Mucosa of descending colon (tissue), 3 donors: ENCODE measurements at regions not wholly inside any gene's neighbourhood (a gene's known extent, or its start where the extent isn't known, plus 50 kb on each side); places are given as distances from the start of the nearest gene placed in this dataset.

Source experiments
- ATAC-seq: fragments of 200-7000 bp; cut with Tn5 transposase; one replicate; pipeline ENCODE4 v1.9.1; 2020; ENCODE audit warnings: mild to moderate bottlenecking, moderate library complexity
- DNase-seq, 3 donors: peaks; one replicate each; pipeline ENCODE4 v3.0.0-alpha.2; 2020
- H3K36me3 ChIP-seq: fragments of 200-600 bp; one replicate; pipeline ENCODE4 v1.8.0; 2021; ENCODE audit warnings: low read depth, mild to moderate bottlenecking
- H3K4me1 ChIP-seq: fragments of 200-600 bp; one replicate; pipeline ENCODE4 v1.8.0; 2021; ENCODE audit warnings: low read depth, mild to moderate bottlenecking
- H3K4me3 ChIP-seq: fragments of 200-600 bp; one replicate; pipeline ENCODE4 v1.8.0; 2021; ENCODE audit warnings: mild to moderate bottlenecking
- H3K9me3 ChIP-seq: fragments of 200-600 bp; one replicate; pipeline ENCODE4 v1.8.0; 2021; ENCODE audit warnings: mild to moderate bottlenecking
- CTCF ChIP-seq: fragments of 200-600 bp; IDR thresholded peaks from one replicate; pipeline ENCODE4 v1.8.0; 2022; ENCODE audit warnings: antibody characterized with exemption, mild to moderate bottlenecking
- intact Hi-C, 2 donors: fragments of 100-400 bp; cut with DNase I in 1 of 2; cut with micrococcal nuclease in 1 of 2; formaldehyde crosslinking; loops; one replicate each; pipeline versions ENCODE4 v1.11.0 to v1.11.1; 2022; cut with DNase I, micrococcal nuclease
- donor health status: DM: no; HTN: no; CAD: no; lungs with moderate emphysema.
- donor health status: DM: no; HTN: no; CAD: no.
- donor health status: DM: no; HTN: yes; CAD: no.

- H3K36me3 ChIP-seq = no peaks in the 10 kb centered on the region
- ATAC-seq (no peak), DNase-seq (no peak)
- TF ChIP-seq CTCF = no peak
- no peak overlapping the region for H3K4me3 ChIP-seq
- H3K4me1 ChIP-seq = no peaks in the 10 kb centered on the region
- intact Hi-C loops = loop anchor here in 1 of 2 donors (5.0 kb wide), 1 partner anchor 278 kb away; no protein-coding TSS in a partner anchor
- no peaks in the 10 kb centered on the region for H3K9me3 ChIP-seq
These were observed 89.6 kb upstream of the PTPRR start for GRCh38 chr12:71010143-71010479.

- DNase-seq (no peak), ATAC-seq (no peak)
- no peak for TF ChIP-seq CTCF
- H3K9me3 ChIP-seq = no peaks in the 10 kb centered on the region
- H3K4me1 ChIP-seq = no peaks in the 10 kb centered on the region
- H3K4me3 ChIP-seq = no peak overlapping the region
- intact Hi-C loops = loop anchor here in 1 of 2 donors (5.0 kb wide), 1 partner anchor 277 kb away; no protein-coding TSS in a partner anchor
- H3K36me3 ChIP-seq = no peaks in the 10 kb centered on the region
These were observed 89.0 kb upstream of the PTPRR start for GRCh38 chr12:71009430-71010142.

- ATAC-seq (no peak), DNase-seq (no peak)
- TF ChIP-seq CTCF = no peak
- Histone ChIP-seq H3K4me3 (no peak overlapping the region), H3K36me3 (no peaks in the 10 kb centered on the region), H3K9me3 (no peaks in the 10 kb centered on the region), H3K4me1 (no peaks in the 10 kb centered on the region)
- intact Hi-C loops = no loop called here
These were observed 88.1 kb upstream of the PTPRR start for GRCh38 chr12:71008616-71009015.

GRCh38 chr12:71007781-71008404, 87.4 kb upstream of the PTPRR start:
- DNase-seq = no peak
- no peaks in the 10 kb centered on the region for H3K9me3 ChIP-seq
- no peaks in the 10 kb centered on the region for H3K36me3 ChIP-seq
- no peak overlapping the region for H3K4me3 ChIP-seq
- no peak for TF ChIP-seq CTCF
- ATAC-seq = no peak
- intact Hi-C loops = no loop called here
- H3K4me1 ChIP-seq = no peaks in the 10 kb centered on the region

GRCh38 chr12:71007020-71007419, 86.5 kb upstream of the PTPRR start:
- DNase-seq (no peak), ATAC-seq (no peak)
- no peak for TF ChIP-seq CTCF
- no peaks in the 10 kb centered on the region for H3K9me3 ChIP-seq
- H3K4me1 ChIP-seq = no peaks in the 10 kb centered on the region
- no peak overlapping the region for H3K4me3 ChIP-seq
- H3K36me3 ChIP-seq = no peaks in the 10 kb centered on the region
- intact Hi-C loops = no loop called here
